ENCODE measurements at regions not wholly inside any gene's neighbourhood (a gene's known extent, or its start where the extent isn't known, plus 50 kb on each side); places are given as distances from the start of the nearest gene placed in this dataset.
"Not testable (repeated sequence)": the region's sequence is repeated elsewhere in the genome, so short reads cannot be mapped to it uniquely, and the experiment has no call there.

GRCh38 chr9:64130325-64130724 is 1154.7 kb downstream of the FOXD4L5 start:
- peak; percentile 65 for DNase-seq

GRCh38 chr9:64128572-64128971 is 1156.4 kb downstream of the FOXD4L5 start:
- DNase-seq = no peak

- DNase-seq = not testable (repeated sequence)
Measured at GRCh38 chr9:64121602-64122001, 1163.4 kb downstream of the FOXD4L5 start.

- peak; percentile 57 for DNase-seq
Measured at GRCh38 chr9:64117329-64117728, 1167.7 kb downstream of the FOXD4L5 start.

GRCh38 chr9:64107867-64108266 is 1177.1 kb downstream of the FOXD4L5 start:
- not testable (repeated sequence) for DNase-seq

- peak; percentile 10 for DNase-seq
Measured at GRCh38 chr9:64107211-64107610, 1177.8 kb downstream of the FOXD4L5 start.

GRCh38 chr9:64105193-64105592 is 1179.8 kb downstream of the FOXD4L5 start:
- peak; percentile 82 for DNase-seq

GRCh38 chr9:64101504-64101903 is 1183.5 kb downstream of the FOXD4L5 start:
- DNase-seq = not testable (repeated sequence)

GRCh38 chr9:64100571-64101155 is 1184.3 kb downstream of the FOXD4L5 start:
- DNase-seq = not testable (repeated sequence)

- not testable (repeated sequence) for DNase-seq
Measured at GRCh38 chr9:64085998-64086397, 1199.0 kb downstream of the FOXD4L5 start.

GRCh38 chr9:64071358-64072253 is 1213.4 kb downstream of the FOXD4L5 start:
- DNase-seq = not testable (repeated sequence)

GRCh38 chr9:64070611-64071357 is 1214.2 kb downstream of the FOXD4L5 start:
- not testable (repeated sequence) for DNase-seq

GRCh38 chr9:64070083-64070482 is 1214.9 kb downstream of the FOXD4L5 start:
- not testable (repeated sequence) for DNase-seq

GRCh38 chr9:64066736-64067368 is 1218.2 kb downstream of the FOXD4L5 start:
- no peak for DNase-seq

- DNase-seq = no peak
Measured at GRCh38 chr9:64061013-64061627, 1223.9 kb downstream of the FOXD4L5 start.

- not testable (repeated sequence) for DNase-seq
Measured at GRCh38 chr9:64058070-64058469, 1226.9 kb downstream of the FOXD4L5 start.

- no peak for DNase-seq
Measured at GRCh38 chr9:64057553-64057952, 1227.5 kb downstream of the FOXD4L5 start.

GRCh38 chr9:64028925-64029324 is 1256.1 kb downstream of the FOXD4L5 start:
- not testable (repeated sequence) for DNase-seq

- not testable (repeated sequence) for DNase-seq
Measured at GRCh38 chr9:64020696-64021491, 1264.1 kb downstream of the FOXD4L5 start.

- not testable (repeated sequence) for DNase-seq
Measured at GRCh38 chr9:64017666-64018065, 1267.3 kb downstream of the FOXD4L5 start.

GRCh38 chr9:64016845-64017406 is 1268.1 kb downstream of the FOXD4L5 start:
- not testable (repeated sequence) for DNase-seq

Measured in OCI-M1 (cell line).